AG09309 (cell line): ENCODE measurements at regions not wholly inside any gene's neighbourhood (a gene's known extent, or its start where the extent isn't known, plus 50 kb on each side); places are given as distances from the start of the nearest gene placed in this dataset.

Source experiments
- DNase-seq: peaks from one replicate; pipeline ENCODE4 v3.0.0-alpha.2; 2010; ENCODE audit warnings: low read depth
- H3K4me3 ChIP-seq: 2 replicates; pipeline ENCODE4 v1.5.1; 2011; ENCODE audit warnings: mild to moderate bottlenecking, low read depth, low read length, moderate library complexity; ENCODE audit not compliant: control insufficient read depth
- CTCF ChIP-seq: IDR thresholded peaks from 2 replicates; pipeline ENCODE4 v1.5.1; 2011; ENCODE audit warnings: mild to moderate bottlenecking, low read depth, low read length, inconsistent platforms; ENCODE audit not compliant: insufficient read depth, control insufficient read depth; ENCODE audit errors: missing control alignments

GRCh38 chr13:84294576-84294975, 412.3 kb upstream of the SLITRK1 start:
- TF ChIP-seq CTCF = no peak
- DNase-seq = no peak

GRCh38 chr13:84290386-84290785, 408.1 kb upstream of the SLITRK1 start:
- DNase-seq = no peak
- no peak for TF ChIP-seq CTCF
- no peak overlapping the region for H3K4me3 ChIP-seq

More at GRCh38 chr13:84294576-84294975, 412.3 kb upstream of the SLITRK1 start:
- no peak overlapping the region for H3K4me3 ChIP-seq

GRCh38 chr13:84279166-84279565, 396.9 kb upstream of the SLITRK1 start:
- no peak overlapping the region for H3K4me3 ChIP-seq
- TF ChIP-seq CTCF = no peak
- DNase-seq = no peak

GRCh38 chr13:84272877-84273562, 390.7 kb upstream of the SLITRK1 start:
- no peak for TF ChIP-seq CTCF
- DNase-seq = no peak
- H3K4me3 ChIP-seq = no peak overlapping the region

GRCh38 chr13:84265257-84265764, 383.0 kb upstream of the SLITRK1 start:
- no peak overlapping the region for H3K4me3 ChIP-seq
- DNase-seq = no peak
- no peak for TF ChIP-seq CTCF

- no peak overlapping the region for H3K4me3 ChIP-seq
- DNase-seq = no peak
- TF ChIP-seq CTCF = no peak
Measured at GRCh38 chr13:84263354-84264069, 381.2 kb upstream of the SLITRK1 start.
